ENCODE measurements at regions not wholly inside any gene's neighbourhood (a gene's known extent, or its start where the extent isn't known, plus 50 kb on each side); places are given as distances from the start of the nearest gene placed in this dataset.

GRCh38 chr9:135278586-135278985 lies 191.1 kb downstream of the OLFM1 start:
- no peaks in the 10 kb centered on the region for H3K36me3 Mint-ChIP-seq (ENCODE audit: low read depth, unreplicated experiment)
- H3K27ac Mint-ChIP-seq (ENCODE audit: unreplicated experiment), result no peak overlapping the region
- DNase-seq (ENCODE audit: low spot score), result no peak
- no peaks in the 10 kb centered on the region for H3K4me1 Mint-ChIP-seq (ENCODE audit: unreplicated experiment)
- peaks cover 5% of the 10 kb centered on the region for H3K27me3 Mint-ChIP-seq (ENCODE audit: unreplicated experiment)
- H3K9me3 Mint-ChIP-seq (ENCODE audit: unreplicated experiment), result no peaks in the 10 kb centered on the region
- H3K4me3 Mint-ChIP-seq (ENCODE audit: unreplicated experiment), result no peak overlapping the region
- TF ChIP-seq, protein P1, sequence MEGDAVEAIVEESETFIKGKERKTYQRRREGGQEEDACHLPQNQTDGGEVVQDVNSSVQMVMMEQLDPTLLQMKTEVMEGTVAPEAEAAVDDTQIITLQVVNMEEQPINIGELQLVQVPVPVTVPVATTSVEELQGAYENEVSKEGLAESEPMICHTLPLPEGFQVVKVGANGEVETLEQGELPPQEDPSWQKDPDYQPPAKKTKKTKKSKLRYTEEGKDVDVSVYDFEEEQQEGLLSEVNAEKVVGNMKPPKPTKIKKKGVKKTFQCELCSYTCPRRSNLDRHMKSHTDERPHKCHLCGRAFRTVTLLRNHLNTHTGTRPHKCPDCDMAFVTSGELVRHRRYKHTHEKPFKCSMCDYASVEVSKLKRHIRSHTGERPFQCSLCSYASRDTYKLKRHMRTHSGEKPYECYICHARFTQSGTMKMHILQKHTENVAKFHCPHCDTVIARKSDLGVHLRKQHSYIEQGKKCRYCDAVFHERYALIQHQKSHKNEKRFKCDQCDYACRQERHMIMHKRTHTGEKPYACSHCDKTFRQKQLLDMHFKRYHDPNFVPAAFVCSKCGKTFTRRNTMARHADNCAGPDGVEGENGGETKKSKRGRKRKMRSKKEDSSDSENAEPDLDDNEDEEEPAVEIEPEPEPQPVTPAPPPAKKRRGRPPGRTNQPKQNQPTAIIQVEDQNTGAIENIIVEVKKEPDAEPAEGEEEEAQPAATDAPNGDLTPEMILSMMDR (IDR thresholded peaks at IDR 0.05; ENCODE audit: unreplicated experiment), result no peak

DNA sequence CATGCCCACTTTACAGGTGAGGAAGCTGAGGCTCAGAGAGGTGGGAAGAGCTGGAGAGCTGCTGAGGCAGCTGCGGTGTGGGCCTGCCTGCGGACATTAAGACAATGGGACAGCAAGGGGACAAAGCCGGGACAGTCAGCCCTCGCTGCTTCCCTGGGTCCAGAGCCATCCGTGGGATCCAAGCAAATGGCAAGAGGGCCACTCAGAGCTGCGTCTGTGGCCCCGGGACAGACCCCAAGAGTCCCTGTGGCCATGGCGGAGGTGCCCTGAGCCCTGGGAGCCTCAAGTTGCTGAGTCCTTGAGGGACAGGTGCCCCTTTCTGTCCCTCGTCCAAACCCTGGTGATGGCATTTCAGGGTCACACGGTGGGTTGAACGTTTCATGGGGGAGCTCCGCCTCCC lies 191.9 kb downstream of the OLFM1 start:
- Mint-ChIP-seq H3K27ac (ENCODE audit: unreplicated experiment) (no peak overlapping the region), H3K27me3 (ENCODE audit: unreplicated experiment) (peaks cover 7% of the 10 kb centered on the region), H3K36me3 (ENCODE audit: low read depth, unreplicated experiment) (no peaks in the 10 kb centered on the region), H3K9me3 (ENCODE audit: unreplicated experiment) (no peaks in the 10 kb centered on the region), H3K4me1 (ENCODE audit: unreplicated experiment) (no peaks in the 10 kb centered on the region), H3K4me3 (ENCODE audit: unreplicated experiment) (no peak overlapping the region)
- TF ChIP-seq, protein P1 (IDR thresholded peaks at IDR 0.05; ENCODE audit: unreplicated experiment), result no peak
- DNase-seq (ENCODE audit: low spot score), result no peak

GRCh38 chr9:135279834-135280393 lies 192.4 kb downstream of the OLFM1 start:
- no peaks in the 10 kb centered on the region for H3K4me1 Mint-ChIP-seq (ENCODE audit: unreplicated experiment)
- H3K36me3 Mint-ChIP-seq (ENCODE audit: low read depth, unreplicated experiment), result no peaks in the 10 kb centered on the region
- no peak overlapping the region for H3K27ac Mint-ChIP-seq (ENCODE audit: unreplicated experiment)
- DNase-seq (ENCODE audit: low spot score), result no peak
- H3K4me3 Mint-ChIP-seq (ENCODE audit: unreplicated experiment), result no peak overlapping the region
- H3K9me3 Mint-ChIP-seq (ENCODE audit: unreplicated experiment), result no peaks in the 10 kb centered on the region
- TF ChIP-seq, protein P1 (IDR thresholded peaks at IDR 0.05; ENCODE audit: unreplicated experiment), result no peak
- H3K27me3 Mint-ChIP-seq (ENCODE audit: unreplicated experiment), result peaks cover 7% of the 10 kb centered on the region

DNA sequence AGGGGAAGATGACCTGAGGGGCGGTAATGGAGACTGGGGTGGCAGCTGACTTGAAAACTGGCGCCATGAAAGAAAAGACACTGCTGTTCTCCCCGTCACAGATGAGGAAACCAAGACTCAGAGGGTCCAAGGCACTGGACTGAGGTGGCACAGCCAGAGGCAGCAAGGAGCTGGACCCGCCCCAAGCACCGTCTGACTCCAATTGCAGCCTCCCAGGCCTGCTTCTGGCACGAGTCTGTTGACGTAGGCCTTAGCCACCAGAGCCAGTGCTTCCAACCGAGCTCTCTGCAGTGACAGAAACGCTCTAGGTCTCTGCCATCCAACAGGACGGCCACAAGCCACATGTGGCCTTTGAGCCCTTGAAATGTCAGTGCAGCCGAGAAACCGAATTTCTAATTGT lies 193.2 kb downstream of the OLFM1 start:
- Mint-ChIP-seq H3K36me3 (ENCODE audit: low read depth, unreplicated experiment) (no peaks in the 10 kb centered on the region), H3K9me3 (ENCODE audit: unreplicated experiment) (no peaks in the 10 kb centered on the region), H3K27ac (ENCODE audit: unreplicated experiment) (no peak overlapping the region), H3K4me1 (ENCODE audit: unreplicated experiment) (no peaks in the 10 kb centered on the region), H3K4me3 (ENCODE audit: unreplicated experiment) (no peak overlapping the region), H3K27me3 (ENCODE audit: unreplicated experiment) (peaks cover 7% of the 10 kb centered on the region)
- no peak for DNase-seq (ENCODE audit: low spot score)
- TF ChIP-seq, protein P1 (IDR thresholded peaks at IDR 0.05; ENCODE audit: unreplicated experiment), result no peak

DNA sequence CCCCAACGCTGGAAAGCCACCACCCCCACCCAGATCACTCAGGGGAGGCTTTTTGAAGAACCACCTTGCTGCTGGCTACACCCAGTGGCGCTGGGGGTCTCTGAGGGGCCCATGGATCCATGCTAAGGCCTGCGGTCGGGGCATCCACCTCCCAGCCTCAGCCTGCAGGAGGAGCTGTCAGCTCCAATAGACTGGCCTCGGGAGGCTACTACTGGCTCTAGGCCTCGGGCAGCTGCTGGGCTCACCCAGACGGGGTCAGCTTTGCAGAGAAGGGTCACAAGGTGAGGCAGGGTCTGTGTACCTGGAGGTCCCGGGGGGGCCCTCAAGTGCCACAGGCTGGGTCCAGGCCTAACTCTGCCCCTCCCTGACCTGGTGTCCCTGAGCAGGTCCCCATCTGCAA lies 193.7 kb downstream of the OLFM1 start:
- H3K27ac Mint-ChIP-seq (ENCODE audit: unreplicated experiment), result no peak overlapping the region
- no peaks in the 10 kb centered on the region for H3K4me1 Mint-ChIP-seq (ENCODE audit: unreplicated experiment)
- H3K27me3 Mint-ChIP-seq (ENCODE audit: unreplicated experiment), result peaks cover 5% of the 10 kb centered on the region
- H3K36me3 Mint-ChIP-seq (ENCODE audit: low read depth, unreplicated experiment), result no peaks in the 10 kb centered on the region
- H3K4me3 Mint-ChIP-seq (ENCODE audit: unreplicated experiment), result no peak overlapping the region
- TF ChIP-seq, protein P1 (IDR thresholded peaks at IDR 0.05; ENCODE audit: unreplicated experiment), result no peak
- no peaks in the 10 kb centered on the region for H3K9me3 Mint-ChIP-seq (ENCODE audit: unreplicated experiment)
- peak; percentile 21 for DNase-seq (ENCODE audit: low spot score)
